IMR-90 (cell line): ENCODE measurements at regions not wholly inside any gene's neighbourhood (a gene's known extent, or its start where the extent isn't known, plus 50 kb on each side); places are given as distances from the start of the nearest gene placed in this dataset.

ENCODE experiments used
- ATAC-seq: fragments of 200-7000 bp; cut with Tn5 transposase; 2 replicates; pipeline ENCODE4 v1.9.1; 2020; ENCODE audit warnings: low read depth, mild to moderate bottlenecking, moderate library complexity
- BruUV-seq: library from RNA; stranded (reverse); fragments of 400-500 nt; replicated peaks from 2 replicates; lab custom pipeline; 2021; lab: Mats Ljungman, UMichigan
- CTCF ChIA-PET: fragments of 300-600 bp; formaldehyde crosslinking; extraction: SDS; loops from one replicate; lab custom pipeline; 2021; ENCODE audit warnings: antibody characterized with exemption; lab: Yijun Ruan, JAX
- POLR2A ChIA-PET: fragments of 300-600 bp; sonication (Branson Sonifier 250); formaldehyde crosslinking; loops from one replicate; lab custom pipeline; 2022; ENCODE audit warnings: antibody characterized with exemption; ENCODE audit not compliant: unreplicated experiment; lab: Charles Lee
- DNase-seq: peaks from one replicate; pipeline ENCODE4 v3.0.0; 2013
- H2AFZ ChIP-seq: replicated peaks from 2 replicates; pipeline ENCODE3; 2013; ENCODE audit warnings: low read length, mild to moderate bottlenecking; ENCODE audit not compliant: poor library complexity
- H2AK5ac ChIP-seq: 2 replicates; pipeline ENCODE4 v1.6.1; 2013; ENCODE audit warnings: low read depth, low read length, inconsistent platforms
- H2AK9ac ChIP-seq: replicated peaks from 2 replicates; pipeline ENCODE3; 2013; ENCODE audit warnings: mild to moderate bottlenecking, low read depth, low read length, moderate library complexity; ENCODE audit not compliant: poor library complexity
- H2BK120ac ChIP-seq: 2 replicates; pipeline ENCODE4 v1.6.1; 2013; ENCODE audit warnings: low read depth, low read length, inconsistent platforms
- H2BK15ac ChIP-seq: 3 replicates; pipeline ENCODE4 v1.6.1; 2013; ENCODE audit warnings: low read depth, low read length, inconsistent platforms
- H2BK20ac ChIP-seq: 2 replicates; pipeline ENCODE4 v1.6.1; 2013; ENCODE audit warnings: low read depth, mild to moderate bottlenecking, inconsistent platforms, low read length, moderate library complexity
- H2BK5ac ChIP-seq: 2 replicates; pipeline ENCODE4 v1.6.1; 2013; ENCODE audit warnings: mild to moderate bottlenecking, low read depth, low read length, inconsistent platforms; ENCODE audit not compliant: poor library complexity, severe bottlenecking
- H3K14ac ChIP-seq: replicated peaks from 2 replicates; pipeline ENCODE4 v1.6.1; 2013; ENCODE audit warnings: low read depth, low read length, inconsistent platforms
- H3K18ac ChIP-seq: 2 replicates; pipeline ENCODE4 v1.6.1; 2013; ENCODE audit warnings: low read depth, low read length, control low read depth
- H3K23ac ChIP-seq: 2 replicates; pipeline ENCODE4 v1.6.1; 2013; ENCODE audit warnings: low read depth, low read length, inconsistent platforms
- H3K27ac ChIP-seq: 2 replicates; pipeline ENCODE4 v1.5.1; 2013; ENCODE audit warnings: mild to moderate bottlenecking, control low read depth, low read length; ENCODE audit not compliant: insufficient read depth
- H3K27me3 ChIP-seq: 2 replicates; pipeline ENCODE4 v1.6.1; 2013; ENCODE audit warnings: low read length; ENCODE audit not compliant: control insufficient read depth, insufficient read depth
- H3K36me3 ChIP-seq: 2 replicates; pipeline ENCODE4 v1.6.1; 2013; ENCODE audit warnings: low read length, mixed read lengths; ENCODE audit not compliant: control insufficient read depth, insufficient read depth
- H3K4ac ChIP-seq: 2 replicates; pipeline ENCODE4 v1.6.1; 2013; ENCODE audit warnings: low read depth, low read length, inconsistent platforms
- H3K4me1 ChIP-seq: 2 replicates; pipeline ENCODE4 v1.6.1; 2013; ENCODE audit warnings: low read length, mixed read lengths; ENCODE audit not compliant: control insufficient read depth, insufficient read depth
- H3K4me2 ChIP-seq: 2 replicates; pipeline ENCODE4 v1.6.1; 2013; ENCODE audit warnings: low read depth, mild to moderate bottlenecking, control low read depth, low read length, moderate library complexity
- H3K4me3 ChIP-seq: 2 replicates; pipeline ENCODE4 v1.5.1; 2013; ENCODE audit warnings: low read depth, mild to moderate bottlenecking, control low read depth, low read length, moderate library complexity; ENCODE audit not compliant: insufficient read depth
- H3K56ac ChIP-seq: 2 replicates; pipeline ENCODE4 v1.6.1; 2013; ENCODE audit warnings: low read length, inconsistent platforms; ENCODE audit not compliant: insufficient read depth; ENCODE audit errors: extremely low read depth
- H3K79me1 ChIP-seq, 2 experiments: 2 replicates each; pipeline ENCODE4 v1.6.1; 2013; ENCODE audit warnings: low read length in 2 of 2, inconsistent platforms in 1 of 2, low read depth in 1 of 2
- H3K9ac ChIP-seq: 2 replicates; pipeline ENCODE4 v1.6.1; 2013; ENCODE audit warnings: low read depth, low read length, control low read depth
- H3K9me1 ChIP-seq: 2 replicates; pipeline ENCODE4 v1.6.1; 2013; ENCODE audit warnings: low read length, inconsistent platforms; ENCODE audit not compliant: insufficient read depth
- H3K9me3 ChIP-seq: 2 replicates; pipeline ENCODE4 v1.6.1; 2013; ENCODE audit warnings: low read length; ENCODE audit not compliant: control insufficient read depth, insufficient read depth
- H4K20me1 ChIP-seq: 2 replicates; pipeline ENCODE4 v1.6.1; 2013; ENCODE audit warnings: low read length, inconsistent platforms; ENCODE audit not compliant: insufficient read depth
- H4K5ac ChIP-seq: 2 replicates; pipeline ENCODE4 v1.6.1; 2013; ENCODE audit warnings: mild to moderate bottlenecking, low read depth, low read length, control low read depth
- H4K8ac ChIP-seq, 2 experiments: 2 replicates each; pipeline ENCODE4 v1.6.1; 2013; ENCODE audit warnings: low read depth in 2 of 2, low read length in 2 of 2, control low read depth in 1 of 2, inconsistent platforms in 1 of 2
- H4K91ac ChIP-seq: 2 replicates; pipeline ENCODE4 v1.6.1; 2013; ENCODE audit warnings: low read depth, low read length, inconsistent platforms; ENCODE audit not compliant: insufficient read depth
- CEBPB ChIP-seq: IDR thresholded peaks from 2 replicates; pipeline ENCODE4 v1.6.1; 2012; ENCODE audit warnings: low read depth, low read length, improper control_type of control experiment
- MXI1 ChIP-seq: IDR thresholded peaks from 2 replicates; pipeline ENCODE4 v1.6.1; 2012; ENCODE audit warnings: low read depth, mild to moderate bottlenecking, low read length, moderate library complexity, borderline replicate concordance
- NFE2L2 ChIP-seq: fragments of 150-350 bp; IDR thresholded peaks from 2 replicates; pipeline ENCODE4 v1.6.1; 2016; ENCODE audit warnings: low read depth, mild to moderate bottlenecking, low read length
- RFX5 ChIP-seq: IDR thresholded peaks from 2 replicates; pipeline ENCODE4 v1.8.0; 2012; ENCODE audit warnings: low read depth, mild to moderate bottlenecking, low read length, moderate library complexity
- SMC3 ChIP-seq: fragments of 150-350 bp; IDR thresholded peaks from 2 replicates; pipeline ENCODE4 v1.6.1; 2016; ENCODE audit warnings: low read depth, mild to moderate bottlenecking, antibody characterized with exemption, low read length, moderate library complexity
- WGBS, 2 experiments: methylation state at CpG; one replicate each; pipeline versions ENCODE4 v1.1.5 to v1.1.7; 2013; ENCODE audit warnings: missing lambda C conversion rate in 2 of 2; ENCODE audit not compliant: insufficient read length in 1 of 2; ENCODE audit errors: extremely low coverage in 2 of 2; 5-methylcytosine and 5-hydroxymethylcytosine counted together
- dilution Hi-C: fragments of 300-500 bp; cut with HindIII; formaldehyde crosslinking; loops from one replicate; pipeline ENCODE4 v1.14.3; 2018; ENCODE audit warnings: low sequenced_read_pairs; ENCODE audit not compliant: unreplicated experiment
- in situ Hi-C: fragments of 300-500 bp; cut with MboI; formaldehyde crosslinking; loops from 3 replicates; pipeline ENCODE4 v1.14.3; 2019; ENCODE audit warnings: low sequenced_read_pairs, inconsistent platforms, mixed read lengths
- intact Hi-C: fragments of 100-400 bp; cut with micrococcal nuclease; formaldehyde crosslinking; loops from 2 replicates; pipeline ENCODE4 v1.10.0; 2022
- TF ChIP-seq, protein P1 (sequence below): fragments of 150-350 bp; IDR thresholded peaks from 2 replicates; pipeline ENCODE4 v1.6.1; 2016; ENCODE audit warnings: low read depth, mild to moderate bottlenecking, low read length, moderate library complexity, borderline replicate concordance

DNA sequence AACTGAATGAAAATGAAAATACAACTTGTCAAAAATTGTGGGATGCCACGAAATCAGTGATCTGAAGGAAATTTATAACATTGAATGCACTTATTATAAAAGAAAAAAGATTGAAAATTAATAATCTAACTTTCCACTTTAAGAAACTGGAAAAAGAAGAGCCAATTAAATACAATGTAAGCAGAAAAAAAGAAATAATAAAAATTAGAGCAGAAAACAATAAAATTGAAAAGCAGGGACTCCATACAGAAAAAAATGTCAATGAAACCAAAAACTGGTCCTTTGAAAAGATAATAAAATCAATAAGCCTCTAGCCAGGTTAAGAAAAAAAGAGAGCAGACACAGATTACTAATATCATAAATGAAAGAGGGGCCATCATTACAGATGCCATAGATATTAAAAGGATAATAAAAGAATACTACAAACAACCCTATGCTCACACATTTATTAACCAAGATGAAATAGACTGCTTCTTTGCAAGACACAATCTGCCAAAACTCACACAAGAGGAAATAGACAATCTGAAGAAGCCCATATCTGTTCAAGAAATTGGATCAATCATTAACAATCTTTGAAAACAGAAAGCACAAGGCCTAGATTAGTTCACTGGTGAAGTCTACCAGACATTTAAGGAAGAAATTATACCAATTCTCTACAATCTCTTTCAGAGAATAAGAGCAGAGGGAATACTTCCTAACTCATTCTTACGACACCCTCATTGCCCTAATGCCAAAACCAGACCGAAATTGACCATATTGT is 233.8 kb upstream of the NEBL start:
- no CpG with 5 or more reads among the region's 3 CpGs for WGBS, 2 experiments
- no peak overlapping the region for H3K27ac ChIP-seq
- intact Hi-C loops, result no loop called here
- no peak overlapping the region for H3K23ac ChIP-seq
- ChIA-PET CTCF (no interaction called here), POLR2A (no interaction called here)
- no peak overlapping the region for H2BK120ac ChIP-seq
- no peak overlapping the region for H2BK15ac ChIP-seq
- no peak overlapping the region for H3K9ac ChIP-seq
- H3K4me3 ChIP-seq, result no peak overlapping the region
- no peak overlapping the region for H3K18ac ChIP-seq
- ATAC-seq, result no peak
- in situ Hi-C loops, result no loop called here
- H2AFZ ChIP-seq, result no peak overlapping the region
- BruUV-seq, result no TSS peak
- H4K5ac ChIP-seq, result no peak overlapping the region
- H3K4ac ChIP-seq, result no peak overlapping the region
- H4K8ac ChIP-seq, result no peak overlapping the region
- H2AK9ac ChIP-seq, result no peak overlapping the region
- TF ChIP-seq RFX5 (no peak), NFE2L2 (no peak), MXI1 (no peak), SMC3 (no peak), CEBPB (no peak)
- TF ChIP-seq, protein P1, sequence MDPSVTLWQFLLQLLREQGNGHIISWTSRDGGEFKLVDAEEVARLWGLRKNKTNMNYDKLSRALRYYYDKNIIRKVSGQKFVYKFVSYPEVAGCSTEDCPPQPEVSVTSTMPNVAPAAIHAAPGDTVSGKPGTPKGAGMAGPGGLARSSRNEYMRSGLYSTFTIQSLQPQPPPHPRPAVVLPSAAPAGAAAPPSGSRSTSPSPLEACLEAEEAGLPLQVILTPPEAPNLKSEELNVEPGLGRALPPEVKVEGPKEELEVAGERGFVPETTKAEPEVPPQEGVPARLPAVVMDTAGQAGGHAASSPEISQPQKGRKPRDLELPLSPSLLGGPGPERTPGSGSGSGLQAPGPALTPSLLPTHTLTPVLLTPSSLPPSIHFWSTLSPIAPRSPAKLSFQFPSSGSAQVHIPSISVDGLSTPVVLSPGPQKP, result no peak
- no peak for DNase-seq
- no peak overlapping the region for H2BK20ac ChIP-seq
- no peak overlapping the region for H3K14ac ChIP-seq
- no peaks in the 10 kb centered on the region for H3K9me3 ChIP-seq
- no peak overlapping the region for H3K4me2 ChIP-seq
- H3K56ac ChIP-seq, result no peak overlapping the region
- H3K79me1 ChIP-seq, result no peaks in the 10 kb centered on the region
- no peaks in the 10 kb centered on the region for H3K9me1 ChIP-seq
- H4K20me1 ChIP-seq, result no peaks in the 10 kb centered on the region
- H3K27me3 ChIP-seq, result no peaks in the 10 kb centered on the region
- H2AK5ac ChIP-seq, result no peak overlapping the region
- no peaks in the 10 kb centered on the region for H3K36me3 ChIP-seq
- no peak overlapping the region for H2BK5ac ChIP-seq
- H3K4me1 ChIP-seq, result no peaks in the 10 kb centered on the region
- dilution Hi-C loops, result no loop called here
- H4K91ac ChIP-seq, result no peak overlapping the region
